Skeletal muscle satellite cell (primary cell): ENCODE measurements at regions not wholly inside any gene's neighbourhood (a gene's known extent, or its start where the extent isn't known, plus 50 kb on each side); places are given as distances from the start of the nearest gene placed in this dataset.
"Not testable (repeated sequence)": the region's sequence is repeated elsewhere in the genome, so short reads cannot be mapped to it uniquely, and the experiment has no call there.

Experiments used
- H3K27me3 ChIP-seq: 2 replicates; pipeline ENCODE4 v1.7.0; 2013; ENCODE audit warnings: low read length; ENCODE audit not compliant: control insufficient read depth, insufficient read depth
- H3K36me3 ChIP-seq: 2 replicates; pipeline ENCODE4 v1.7.0; 2013; ENCODE audit warnings: mild to moderate bottlenecking, control low read depth, low read length; ENCODE audit not compliant: insufficient read depth
- H3K4me1 ChIP-seq: 2 replicates; pipeline ENCODE4 v1.7.0; 2013; ENCODE audit warnings: low read length; ENCODE audit not compliant: control insufficient read depth, insufficient read depth
- H3K4me2 ChIP-seq: 2 replicates; pipeline ENCODE4 v1.7.0; 2013; ENCODE audit warnings: mild to moderate bottlenecking, low read length
- H3K4me3 ChIP-seq: 2 replicates; pipeline ENCODE4 v1.7.0; 2013; ENCODE audit warnings: low read length
- H3K9ac ChIP-seq: 2 replicates; pipeline ENCODE4 v1.7.0; 2013; ENCODE audit warnings: mild to moderate bottlenecking, low read depth, low read length, moderate library complexity
- H3K9me3 ChIP-seq: replicated peaks from 2 replicates; pipeline ENCODE4 v1.7.0; 2013; ENCODE audit warnings: mild to moderate bottlenecking, control low read depth, low read length

DNA sequence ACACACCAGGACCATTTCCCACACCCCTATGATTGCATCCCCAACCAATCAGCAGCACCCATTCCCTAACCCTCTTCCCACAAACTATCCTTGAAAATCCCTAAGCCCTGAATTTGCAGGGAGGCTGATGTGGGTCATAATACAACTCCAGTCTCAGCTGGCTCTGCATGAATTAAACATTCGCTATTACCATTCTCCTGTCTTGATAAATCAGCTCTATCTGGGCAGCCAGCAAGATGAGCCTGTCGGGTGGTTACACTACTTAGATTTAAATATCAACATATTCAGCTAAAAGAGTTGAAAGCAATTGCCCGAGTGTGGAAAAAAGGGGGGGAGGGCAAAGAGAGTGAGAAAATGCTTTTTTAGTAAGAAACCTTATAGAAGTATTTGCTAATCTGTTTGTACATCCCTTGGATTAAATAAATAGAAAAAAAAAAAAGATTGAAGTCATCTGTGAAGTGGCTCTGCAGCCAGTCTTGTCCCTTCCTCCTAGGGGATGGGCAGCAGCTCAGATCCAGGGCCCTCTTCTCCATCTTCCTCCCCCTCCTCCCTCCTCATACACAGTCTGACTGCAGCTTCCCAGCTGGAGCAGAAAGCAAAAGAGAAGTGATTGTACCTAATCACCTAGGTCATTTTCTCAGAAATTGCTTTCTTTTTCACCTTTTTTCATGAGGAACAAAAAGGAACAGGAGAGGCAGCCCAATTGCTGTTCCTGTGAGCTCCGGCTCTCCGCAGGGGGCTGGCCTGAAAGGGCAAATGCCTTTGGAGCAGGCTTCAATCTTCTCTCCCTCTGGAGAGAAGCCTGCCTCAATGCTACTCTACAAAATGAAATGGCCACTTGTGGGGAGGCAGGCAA is 356.6 kb upstream of the SULF2 start:
- Histone ChIP-seq H3K9ac (no peak overlapping the region), H3K36me3 (no peaks in the 10 kb centered on the region), H3K4me2 (no peak overlapping the region), H3K9me3 (no peaks in the 10 kb centered on the region), H3K4me1 (no peaks in the 10 kb centered on the region), H3K27me3 (no peaks in the 10 kb centered on the region), H3K4me3 (no peak overlapping the region)

DNA sequence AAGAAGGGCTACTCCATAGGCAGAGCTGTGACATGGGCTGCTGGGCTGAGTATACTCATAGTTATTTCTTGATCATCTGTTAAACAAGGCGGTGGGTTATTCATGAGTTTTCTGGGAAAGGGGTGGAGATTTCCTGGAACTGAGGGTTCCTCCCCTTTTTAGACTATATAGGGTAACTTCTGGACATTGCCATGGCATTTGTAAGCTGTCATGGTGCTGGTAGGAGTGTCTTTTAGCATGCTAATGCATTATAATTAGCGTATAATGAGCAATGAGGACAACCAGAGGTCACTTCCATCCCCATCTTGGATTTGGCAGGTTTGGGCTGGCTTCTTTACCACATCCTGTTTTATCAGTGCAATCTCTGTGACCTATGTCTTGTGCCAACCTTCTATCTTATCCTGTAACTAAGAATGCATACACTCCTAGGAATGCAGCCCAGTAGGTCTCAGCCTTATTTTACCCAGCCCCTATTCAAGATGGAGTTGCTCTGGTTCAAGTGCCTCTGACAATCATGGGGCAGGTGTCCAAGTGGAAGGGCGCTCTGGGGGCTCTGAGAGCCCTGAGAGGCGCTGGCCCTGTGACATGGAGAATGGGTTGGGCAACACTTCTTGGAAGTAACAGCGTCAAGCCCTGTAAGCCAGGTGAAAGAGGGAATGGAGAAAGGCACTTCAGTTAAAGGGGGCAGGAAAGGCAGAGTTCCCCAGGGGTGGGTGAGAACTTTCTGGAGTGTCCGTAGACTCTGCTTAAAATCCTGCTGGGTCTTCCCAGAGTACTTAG is 354.2 kb upstream of the SULF2 start:
- no peak overlapping the region for H3K4me2 ChIP-seq
- H3K9ac ChIP-seq: no peak overlapping the region
- no peak overlapping the region for H3K4me3 ChIP-seq
- H3K36me3 ChIP-seq: no peaks in the 10 kb centered on the region
- no peaks in the 10 kb centered on the region for H3K4me1 ChIP-seq
- no peaks in the 10 kb centered on the region for H3K27me3 ChIP-seq
- no peaks in the 10 kb centered on the region for H3K9me3 ChIP-seq

DNA sequence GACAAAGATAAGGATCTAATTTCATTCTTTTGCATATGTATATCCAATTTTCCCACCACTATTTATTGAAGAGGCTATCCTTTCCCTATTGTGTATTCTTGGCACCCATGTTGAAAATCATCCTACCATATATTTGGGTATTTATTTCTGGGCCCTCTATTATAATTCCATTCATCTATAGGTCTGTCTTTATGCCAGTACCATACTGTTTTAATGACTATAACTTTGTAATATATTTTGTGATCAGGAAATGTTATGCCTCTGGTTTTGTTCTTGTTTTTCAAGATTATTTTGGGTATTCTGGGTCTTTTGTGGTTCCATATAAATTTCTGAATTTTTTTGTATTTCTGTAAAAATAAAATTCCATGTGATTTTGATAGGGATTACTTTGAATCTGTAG is 347.6 kb upstream of the SULF2 start:
- H3K4me1 ChIP-seq: no peaks in the 10 kb centered on the region
- no peaks in the 10 kb centered on the region for H3K9me3 ChIP-seq
- no peak overlapping the region for H3K4me3 ChIP-seq
- no peaks in the 10 kb centered on the region for H3K27me3 ChIP-seq
- H3K9ac ChIP-seq: no peak overlapping the region
- H3K36me3 ChIP-seq: no peaks in the 10 kb centered on the region
- no peak overlapping the region for H3K4me2 ChIP-seq

DNA sequence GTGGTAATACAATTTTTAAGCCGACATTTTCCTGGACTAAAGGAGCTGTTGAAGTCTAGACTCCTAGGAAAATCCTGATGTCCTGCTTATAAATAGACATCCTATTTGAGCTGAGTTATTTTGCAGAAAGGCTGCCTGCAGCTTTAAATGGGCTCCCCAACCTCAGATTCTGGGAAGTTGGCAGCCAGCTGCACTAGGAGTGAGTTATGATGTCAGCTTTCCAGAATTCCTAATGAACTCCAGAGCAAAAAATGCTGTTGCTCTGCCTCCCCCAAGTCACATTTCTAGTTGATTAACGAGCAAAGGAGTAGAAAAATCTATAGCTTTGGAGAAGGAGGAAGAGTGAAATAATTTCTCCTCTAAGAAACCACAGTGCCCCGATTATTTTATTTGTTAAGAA is 346.3 kb upstream of the SULF2 start:
- H3K4me3 ChIP-seq: no peak overlapping the region
- no peaks in the 10 kb centered on the region for H3K9me3 ChIP-seq
- H3K36me3 ChIP-seq: no peaks in the 10 kb centered on the region
- no peak overlapping the region for H3K9ac ChIP-seq
- no peaks in the 10 kb centered on the region for H3K27me3 ChIP-seq
- H3K4me1 ChIP-seq: no peaks in the 10 kb centered on the region
- H3K4me2 ChIP-seq: no peak overlapping the region

DNA sequence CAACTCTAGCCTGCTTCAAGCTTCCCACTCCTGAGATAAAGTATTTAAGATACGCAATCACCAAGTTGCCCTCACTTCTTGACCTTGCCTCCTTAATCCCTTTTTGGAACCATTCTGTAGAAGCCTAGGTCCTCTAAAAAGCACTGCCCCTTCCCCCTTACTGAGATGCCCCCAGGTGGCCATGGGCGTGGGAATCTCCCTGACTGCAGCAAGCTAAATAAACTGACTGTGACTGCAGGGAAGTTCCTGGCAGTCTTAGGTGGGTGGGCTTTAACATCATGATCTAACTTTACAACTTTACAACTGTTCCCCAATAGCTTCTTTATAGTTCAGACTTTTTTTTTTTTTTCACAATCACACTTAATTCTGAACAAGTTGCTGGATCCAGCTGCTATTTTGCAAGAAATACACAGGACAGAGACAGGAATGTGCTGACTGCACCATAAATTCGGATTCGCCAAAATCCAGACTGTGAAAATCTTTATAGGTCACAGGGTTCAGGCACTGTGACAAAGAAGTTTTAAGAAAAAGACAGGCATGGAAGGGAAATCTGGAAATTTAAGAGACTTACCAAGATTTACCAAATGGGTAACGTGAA is 344.2 kb upstream of the SULF2 start:
- Histone ChIP-seq H3K4me2 (no peak overlapping the region), H3K9me3 (no peaks in the 10 kb centered on the region), H3K9ac (no peak overlapping the region), H3K36me3 (no peaks in the 10 kb centered on the region), H3K4me3 (no peak overlapping the region), H3K27me3 (no peaks in the 10 kb centered on the region), H3K4me1 (no peaks in the 10 kb centered on the region)

DNA sequence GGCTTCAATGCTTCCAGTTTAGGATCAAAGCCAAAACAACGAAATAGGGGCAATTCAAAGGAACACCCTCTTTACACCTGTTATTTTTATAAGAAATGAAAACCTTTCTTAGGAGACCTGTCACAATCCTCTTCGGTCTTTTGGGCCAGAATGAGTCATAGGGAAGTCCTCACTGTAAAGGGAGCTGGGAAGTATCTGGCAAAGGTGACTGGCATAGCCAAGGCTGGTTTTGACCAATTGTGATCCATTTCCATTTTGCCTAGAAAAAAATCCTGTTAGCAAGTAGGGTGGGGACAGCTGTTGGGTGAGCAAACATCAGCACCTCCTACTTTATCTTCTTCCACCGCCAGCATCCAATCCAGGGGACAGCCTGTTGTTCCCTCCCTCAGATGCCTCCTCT is 343.2 kb upstream of the SULF2 start:
- Histone ChIP-seq H3K4me2 (no peak overlapping the region), H3K27me3 (no peaks in the 10 kb centered on the region), H3K9ac (no peak overlapping the region), H3K9me3 (no peaks in the 10 kb centered on the region), H3K36me3 (no peaks in the 10 kb centered on the region), H3K4me3 (no peak overlapping the region), H3K4me1 (no peaks in the 10 kb centered on the region)

DNA sequence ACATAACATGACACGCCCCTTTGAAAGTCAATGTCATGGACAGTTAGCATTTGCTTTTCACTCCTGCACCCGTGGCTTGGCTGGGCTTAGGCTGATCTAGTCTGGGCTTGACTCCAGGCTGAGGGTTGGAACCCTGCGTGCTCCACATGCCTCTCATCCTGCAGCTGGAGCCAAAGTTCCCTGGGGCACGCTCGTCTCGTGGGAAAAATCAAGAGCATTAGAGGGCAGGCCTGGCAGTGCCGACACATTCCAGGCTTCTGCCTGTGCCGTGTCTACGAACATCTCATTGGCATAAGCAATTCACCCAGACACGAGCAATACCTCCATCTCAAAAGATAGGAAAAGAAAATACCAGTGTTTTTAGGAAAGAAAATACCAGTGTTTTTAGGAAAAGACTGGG is 342.7 kb upstream of the SULF2 start:
- not testable (repeated sequence) for H3K9me3 ChIP-seq, H3K27me3 ChIP-seq, H3K9ac ChIP-seq, H3K4me1 ChIP-seq, H3K4me2 ChIP-seq, H3K36me3 ChIP-seq, H3K4me3 ChIP-seq

DNA sequence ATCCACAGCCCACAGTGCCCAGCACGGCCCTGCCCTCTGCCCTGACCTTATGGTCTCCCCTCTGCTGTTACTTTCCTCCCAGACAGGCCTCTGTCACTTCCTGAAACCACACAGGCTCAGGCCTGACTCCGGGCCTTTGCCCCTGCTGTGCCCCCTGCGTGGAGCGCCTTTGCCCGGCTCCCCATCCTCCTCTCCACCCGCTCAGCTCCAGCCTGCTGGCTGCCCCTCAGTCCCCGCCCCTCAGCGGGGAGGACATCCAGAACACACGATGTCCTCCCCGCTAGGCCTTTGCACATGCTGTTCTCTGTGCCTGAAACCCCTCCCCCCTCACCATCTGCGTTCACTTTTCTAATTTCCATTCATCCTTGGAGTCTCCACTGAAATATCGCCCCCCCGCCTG is 341.9 kb upstream of the SULF2 start:
- not testable (repeated sequence) for H3K9me3 ChIP-seq, H3K4me1 ChIP-seq, H3K27me3 ChIP-seq, H3K36me3 ChIP-seq, H3K4me3 ChIP-seq, H3K9ac ChIP-seq, H3K4me2 ChIP-seq

DNA sequence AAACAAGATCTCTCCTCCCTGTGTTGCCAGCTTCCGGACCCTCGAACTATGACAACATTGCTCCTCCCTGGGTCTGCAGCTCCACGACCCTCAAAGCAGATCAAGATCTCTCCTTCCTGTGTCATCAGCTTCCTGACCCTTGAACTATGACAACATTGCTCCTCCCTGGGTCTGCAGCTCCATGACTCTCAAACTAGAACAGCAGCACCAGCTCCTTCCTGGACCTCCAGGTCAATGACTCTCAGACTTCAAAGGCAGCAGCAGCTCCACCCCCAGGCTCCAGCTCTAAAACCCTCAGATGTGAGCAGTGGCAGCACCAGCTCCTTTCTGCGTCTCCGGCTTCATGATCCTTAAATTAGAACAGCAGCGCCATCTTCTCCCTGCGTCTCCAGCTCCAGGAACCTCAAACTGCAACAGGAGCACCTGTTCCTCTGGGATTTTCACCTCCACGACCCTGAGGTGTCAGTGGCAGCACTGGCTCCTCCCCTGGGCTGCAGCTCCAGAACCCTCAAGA is 341.0 kb upstream of the SULF2 start:
- Histone ChIP-seq H3K9ac (no peak overlapping the region), H3K4me1 (no peaks in the 10 kb centered on the region), H3K27me3 (no peaks in the 10 kb centered on the region), H3K4me3 (no peak overlapping the region), H3K36me3 (no peaks in the 10 kb centered on the region), H3K4me2 (no peak overlapping the region), H3K9me3 (no peaks in the 10 kb centered on the region)

DNA sequence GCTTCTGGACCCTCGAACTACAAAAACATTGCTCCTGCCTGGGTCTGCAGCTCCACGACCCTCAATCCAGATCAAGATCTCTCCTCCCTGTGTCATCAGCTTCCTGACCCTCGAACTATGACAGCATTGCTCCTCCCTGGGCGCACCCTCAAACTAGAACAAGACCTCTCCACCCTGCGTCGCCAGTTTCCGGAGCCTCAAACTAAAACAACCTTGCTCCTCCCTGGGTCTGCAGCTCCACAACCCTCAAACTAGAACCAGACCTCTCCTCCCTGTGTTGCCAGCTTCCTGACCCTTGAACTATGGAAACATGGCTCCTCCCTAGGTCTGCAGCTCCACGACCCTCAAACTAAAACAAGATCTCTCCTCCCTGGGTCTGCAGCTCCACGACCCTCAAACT is 339.7 kb upstream of the SULF2 start:
- no peak overlapping the region for H3K4me3 ChIP-seq
- no peaks in the 10 kb centered on the region for H3K27me3 ChIP-seq
- no peak overlapping the region for H3K4me2 ChIP-seq
- no peaks in the 10 kb centered on the region for H3K4me1 ChIP-seq
- no peaks in the 10 kb centered on the region for H3K9me3 ChIP-seq
- H3K36me3 ChIP-seq: no peaks in the 10 kb centered on the region
- no peak overlapping the region for H3K9ac ChIP-seq

DNA sequence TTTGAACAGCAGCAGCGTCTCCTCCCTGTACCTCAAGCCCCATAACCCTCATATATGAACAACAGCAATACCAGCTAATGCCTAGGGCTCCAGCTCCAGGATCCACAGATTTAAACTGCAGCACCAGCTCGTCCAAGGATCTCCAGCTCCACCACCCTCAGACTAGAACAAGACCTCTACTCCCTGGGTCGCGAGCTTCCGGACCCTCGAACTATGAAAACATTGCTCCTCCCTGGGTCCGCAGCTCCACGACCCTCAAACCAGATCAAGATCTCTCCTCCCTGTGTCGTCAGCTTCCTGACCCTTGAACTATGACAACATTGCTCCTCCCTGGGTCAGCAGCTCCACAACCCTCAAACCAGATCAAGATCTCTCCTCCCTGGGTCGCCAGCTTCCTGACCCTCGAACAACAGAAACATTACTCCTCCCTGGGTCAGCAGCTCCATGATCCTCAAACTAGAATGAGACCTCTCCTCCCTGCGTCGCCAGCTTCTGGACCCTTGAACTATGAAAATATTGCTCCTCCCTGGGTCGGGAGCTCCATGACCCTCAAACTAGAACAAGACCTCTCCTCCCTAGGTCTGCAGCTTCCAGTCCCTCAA is 339.0 kb upstream of the SULF2 start:
- no peaks in the 10 kb centered on the region for H3K27me3 ChIP-seq
- H3K4me2 ChIP-seq: no peak overlapping the region
- H3K4me1 ChIP-seq: no peaks in the 10 kb centered on the region
- no peaks in the 10 kb centered on the region for H3K9me3 ChIP-seq
- no peaks in the 10 kb centered on the region for H3K36me3 ChIP-seq
- H3K4me3 ChIP-seq: no peak overlapping the region
- H3K9ac ChIP-seq: no peak overlapping the region
